IMR-90 (cell line): ENCODE measurements at regions not wholly inside any gene's neighbourhood (a gene's known extent, or its start where the extent isn't known, plus 50 kb on each side); places are given as distances from the start of the nearest gene placed in this dataset.

Experiments used
- ATAC-seq: fragments of 200-7000 bp; cut with Tn5 transposase; 2 replicates; pipeline ENCODE4 v1.9.1; 2020; ENCODE audit warnings: low read depth, mild to moderate bottlenecking, moderate library complexity
- BruUV-seq: library from RNA; stranded (reverse); fragments of 400-500 nt; replicated peaks from 2 replicates; lab custom pipeline; 2021; lab: Mats Ljungman, UMichigan
- CTCF ChIA-PET: fragments of 300-600 bp; formaldehyde crosslinking; extraction: SDS; loops from one replicate; lab custom pipeline; 2021; ENCODE audit warnings: antibody characterized with exemption; lab: Yijun Ruan, JAX
- POLR2A ChIA-PET: fragments of 300-600 bp; sonication (Branson Sonifier 250); formaldehyde crosslinking; loops from one replicate; lab custom pipeline; 2022; ENCODE audit warnings: antibody characterized with exemption; ENCODE audit not compliant: unreplicated experiment; lab: Charles Lee
- DNase-seq: peaks from one replicate; pipeline ENCODE4 v3.0.0; 2013
- H2AFZ ChIP-seq: replicated peaks from 2 replicates; pipeline ENCODE3; 2013; ENCODE audit warnings: low read length, mild to moderate bottlenecking; ENCODE audit not compliant: poor library complexity
- H2AK5ac ChIP-seq: 2 replicates; pipeline ENCODE4 v1.6.1; 2013; ENCODE audit warnings: low read depth, low read length, inconsistent platforms
- H2AK9ac ChIP-seq: replicated peaks from 2 replicates; pipeline ENCODE3; 2013; ENCODE audit warnings: mild to moderate bottlenecking, low read depth, low read length, moderate library complexity; ENCODE audit not compliant: poor library complexity
- H2BK120ac ChIP-seq: 2 replicates; pipeline ENCODE4 v1.6.1; 2013; ENCODE audit warnings: low read depth, low read length, inconsistent platforms
- H2BK15ac ChIP-seq: 3 replicates; pipeline ENCODE4 v1.6.1; 2013; ENCODE audit warnings: low read depth, low read length, inconsistent platforms
- H2BK20ac ChIP-seq: 2 replicates; pipeline ENCODE4 v1.6.1; 2013; ENCODE audit warnings: low read depth, mild to moderate bottlenecking, inconsistent platforms, low read length, moderate library complexity
- H2BK5ac ChIP-seq: 2 replicates; pipeline ENCODE4 v1.6.1; 2013; ENCODE audit warnings: mild to moderate bottlenecking, low read depth, low read length, inconsistent platforms; ENCODE audit not compliant: poor library complexity, severe bottlenecking
- H3K14ac ChIP-seq: replicated peaks from 2 replicates; pipeline ENCODE4 v1.6.1; 2013; ENCODE audit warnings: low read depth, low read length, inconsistent platforms
- H3K18ac ChIP-seq: 2 replicates; pipeline ENCODE4 v1.6.1; 2013; ENCODE audit warnings: low read depth, low read length, control low read depth
- H3K23ac ChIP-seq: 2 replicates; pipeline ENCODE4 v1.6.1; 2013; ENCODE audit warnings: low read depth, low read length, inconsistent platforms
- H3K27ac ChIP-seq: 2 replicates; pipeline ENCODE4 v1.5.1; 2013; ENCODE audit warnings: mild to moderate bottlenecking, control low read depth, low read length; ENCODE audit not compliant: insufficient read depth
- H3K27me3 ChIP-seq: 2 replicates; pipeline ENCODE4 v1.6.1; 2013; ENCODE audit warnings: low read length; ENCODE audit not compliant: control insufficient read depth, insufficient read depth
- H3K36me3 ChIP-seq: 2 replicates; pipeline ENCODE4 v1.6.1; 2013; ENCODE audit warnings: low read length, mixed read lengths; ENCODE audit not compliant: control insufficient read depth, insufficient read depth
- H3K4ac ChIP-seq: 2 replicates; pipeline ENCODE4 v1.6.1; 2013; ENCODE audit warnings: low read depth, low read length, inconsistent platforms
- H3K4me1 ChIP-seq: 2 replicates; pipeline ENCODE4 v1.6.1; 2013; ENCODE audit warnings: low read length, mixed read lengths; ENCODE audit not compliant: control insufficient read depth, insufficient read depth
- H3K4me2 ChIP-seq: 2 replicates; pipeline ENCODE4 v1.6.1; 2013; ENCODE audit warnings: low read depth, mild to moderate bottlenecking, control low read depth, low read length, moderate library complexity
- H3K4me3 ChIP-seq: 2 replicates; pipeline ENCODE4 v1.5.1; 2013; ENCODE audit warnings: low read depth, mild to moderate bottlenecking, control low read depth, low read length, moderate library complexity; ENCODE audit not compliant: insufficient read depth
- H3K56ac ChIP-seq: 2 replicates; pipeline ENCODE4 v1.6.1; 2013; ENCODE audit warnings: low read length, inconsistent platforms; ENCODE audit not compliant: insufficient read depth; ENCODE audit errors: extremely low read depth
- H3K79me1 ChIP-seq, 2 experiments: 2 replicates each; pipeline ENCODE4 v1.6.1; 2013; ENCODE audit warnings: low read length in 2 of 2, inconsistent platforms in 1 of 2, low read depth in 1 of 2
- H3K9ac ChIP-seq: 2 replicates; pipeline ENCODE4 v1.6.1; 2013; ENCODE audit warnings: low read depth, low read length, control low read depth
- H3K9me1 ChIP-seq: 2 replicates; pipeline ENCODE4 v1.6.1; 2013; ENCODE audit warnings: low read length, inconsistent platforms; ENCODE audit not compliant: insufficient read depth
- H3K9me3 ChIP-seq: 2 replicates; pipeline ENCODE4 v1.6.1; 2013; ENCODE audit warnings: low read length; ENCODE audit not compliant: control insufficient read depth, insufficient read depth
- H4K20me1 ChIP-seq: 2 replicates; pipeline ENCODE4 v1.6.1; 2013; ENCODE audit warnings: low read length, inconsistent platforms; ENCODE audit not compliant: insufficient read depth
- H4K5ac ChIP-seq: 2 replicates; pipeline ENCODE4 v1.6.1; 2013; ENCODE audit warnings: mild to moderate bottlenecking, low read depth, low read length, control low read depth
- H4K8ac ChIP-seq, 2 experiments: 2 replicates each; pipeline ENCODE4 v1.6.1; 2013; ENCODE audit warnings: low read depth in 2 of 2, low read length in 2 of 2, control low read depth in 1 of 2, inconsistent platforms in 1 of 2
- H4K91ac ChIP-seq: 2 replicates; pipeline ENCODE4 v1.6.1; 2013; ENCODE audit warnings: low read depth, low read length, inconsistent platforms; ENCODE audit not compliant: insufficient read depth
- BHLHE40 ChIP-seq: fragments of 150-350 bp; IDR thresholded peaks from 2 replicates; pipeline ENCODE4 v1.6.1; 2016; ENCODE audit warnings: mild to moderate bottlenecking, low read depth, low read length
- CEBPB ChIP-seq: IDR thresholded peaks from 2 replicates; pipeline ENCODE4 v1.6.1; 2012; ENCODE audit warnings: low read depth, low read length, improper control_type of control experiment
- CHD1 ChIP-seq: IDR thresholded peaks from 2 replicates; pipeline ENCODE4 v1.6.1; 2012; ENCODE audit warnings: low read depth, low read length, improper control_type of control experiment
- CTCF ChIP-seq: conservative IDR thresholded peaks from 2 replicates; pipeline ENCODE4 v1.5.1; 2012; ENCODE audit warnings: mild to moderate bottlenecking, low read depth, low read length, improper control_type of control experiment
- ELK1 ChIP-seq: fragments of 150-350 bp; IDR thresholded peaks from 2 replicates; pipeline ENCODE4 v1.6.1; 2016; ENCODE audit warnings: low read depth, mild to moderate bottlenecking, low read length, moderate library complexity, borderline replicate concordance
- FOS ChIP-seq: fragments of 150-350 bp; IDR thresholded peaks from 2 replicates; pipeline ENCODE4 v1.6.1; 2016; ENCODE audit warnings: low read depth, low read length
- MAFK ChIP-seq: IDR thresholded peaks from 2 replicates; pipeline ENCODE4 v1.6.1; 2012; ENCODE audit warnings: low read depth, low read length, improper control_type of control experiment
- NFE2L2 ChIP-seq: fragments of 150-350 bp; IDR thresholded peaks from 2 replicates; pipeline ENCODE4 v1.6.1; 2016; ENCODE audit warnings: low read depth, mild to moderate bottlenecking, low read length
- POLR2A ChIP-seq: IDR thresholded peaks from 2 replicates; pipeline ENCODE4 v1.6.1; 2012; ENCODE audit warnings: mild to moderate bottlenecking, low read depth, low read length
- RCOR1 ChIP-seq: IDR thresholded peaks from 2 replicates; pipeline ENCODE4 v1.6.1; 2012; ENCODE audit warnings: mild to moderate bottlenecking, low read length, improper control_type of control experiment; ENCODE audit not compliant: insufficient replicate concordance
- RFX5 ChIP-seq: IDR thresholded peaks from 2 replicates; pipeline ENCODE4 v1.8.0; 2012; ENCODE audit warnings: low read depth, mild to moderate bottlenecking, low read length, moderate library complexity
- SMC3 ChIP-seq: fragments of 150-350 bp; IDR thresholded peaks from 2 replicates; pipeline ENCODE4 v1.6.1; 2016; ENCODE audit warnings: low read depth, mild to moderate bottlenecking, antibody characterized with exemption, low read length, moderate library complexity
- USF2 ChIP-seq: fragments of 150-350 bp; IDR thresholded peaks from 2 replicates; pipeline ENCODE4 v1.6.1; 2017; ENCODE audit warnings: mild to moderate bottlenecking, antibody characterized with exemption, low read length, low read depth
- WGBS, 2 experiments: methylation state at CpG; one replicate each; pipeline versions ENCODE4 v1.1.5 to v1.1.7; 2013; ENCODE audit warnings: missing lambda C conversion rate in 2 of 2; ENCODE audit not compliant: insufficient read length in 1 of 2; ENCODE audit errors: extremely low coverage in 2 of 2; 5-methylcytosine and 5-hydroxymethylcytosine counted together
- dilution Hi-C: fragments of 300-500 bp; cut with HindIII; formaldehyde crosslinking; loops from one replicate; pipeline ENCODE4 v1.14.3; 2018; ENCODE audit warnings: low sequenced_read_pairs; ENCODE audit not compliant: unreplicated experiment
- in situ Hi-C: fragments of 300-500 bp; cut with MboI; formaldehyde crosslinking; loops from 3 replicates; pipeline ENCODE4 v1.14.3; 2019; ENCODE audit warnings: low sequenced_read_pairs, inconsistent platforms, mixed read lengths
- intact Hi-C: fragments of 100-400 bp; cut with micrococcal nuclease; formaldehyde crosslinking; loops from 2 replicates; pipeline ENCODE4 v1.10.0; 2022

- H2AFZ ChIP-seq: no peak overlapping the region
- no peak overlapping the region for H3K18ac ChIP-seq
- no peak overlapping the region for H4K91ac ChIP-seq
- WGBS, 2 experiments: 0% methylated on average over 1 of the region's 1 CpG; no CpG with 5 or more reads in 1 of the 2 experiments
- DNase-seq (no peak), ATAC-seq (no peak)
- dilution Hi-C loops: no loop called here
- in situ Hi-C loops: no loop called here
- H3K23ac ChIP-seq: no peak overlapping the region
- BruUV-seq: no TSS peak
- no peak overlapping the region for H3K27ac ChIP-seq
- H2BK20ac ChIP-seq: no peak overlapping the region
- H2AK9ac ChIP-seq: no peak overlapping the region
- H3K4me3 ChIP-seq: no peak overlapping the region
- no peaks in the 10 kb centered on the region for H3K79me1 ChIP-seq
- no peak overlapping the region for H4K8ac ChIP-seq
- no peak overlapping the region for H2AK5ac ChIP-seq
- ChIA-PET CTCF (no interaction called here), POLR2A (no interaction called here)
- no peaks in the 10 kb centered on the region for H3K9me3 ChIP-seq
- no peak overlapping the region for H4K5ac ChIP-seq
- H3K4ac ChIP-seq: no peak overlapping the region
- H3K9me1 ChIP-seq: no peaks in the 10 kb centered on the region
- H3K4me2 ChIP-seq: no peak overlapping the region
- H3K27me3 ChIP-seq: no peaks in the 10 kb centered on the region
- H3K9ac ChIP-seq: no peak overlapping the region
- no peaks in the 10 kb centered on the region for H3K36me3 ChIP-seq
- no peaks in the 10 kb centered on the region for H4K20me1 ChIP-seq
- intact Hi-C loops: no loop called here
- no peak overlapping the region for H2BK5ac ChIP-seq
- no peak overlapping the region for H3K14ac ChIP-seq
- no peak overlapping the region for H2BK15ac ChIP-seq
- TF ChIP-seq FOS: no peak
- TF ChIP-seq CTCF: no peak
- no peak for TF ChIP-seq USF2
- TF ChIP-seq CEBPB: no peak
- no peak for TF ChIP-seq NFE2L2
- no peak for TF ChIP-seq RFX5
- TF ChIP-seq MAFK: no peak
- no peak for TF ChIP-seq CHD1
- TF ChIP-seq ELK1: no peak
- TF ChIP-seq SMC3: no peak
- TF ChIP-seq POLR2A: no peak
- TF ChIP-seq BHLHE40: no peak
- TF ChIP-seq RCOR1: no peak
- no peak overlapping the region for H2BK120ac ChIP-seq
- H3K4me1 ChIP-seq: no peaks in the 10 kb centered on the region
- no peak overlapping the region for H3K56ac ChIP-seq
Measured at GRCh38 chr4:57460967-57461366, 350.8 kb upstream of the IGFBP7 start.
